Right ventricle myocardium superior (tissue), 1 donor: ENCODE measurements at regions not wholly inside any gene's neighbourhood (a gene's known extent, or its start where the extent isn't known, plus 50 kb on each side); places are given as distances from the start of the nearest gene placed in this dataset.
A peak's percentile ranks its signal among the peaks of the same experiment; 100 is the strongest.
"Not testable (repeated sequence)": the region's sequence is repeated elsewhere in the genome, so short reads cannot be mapped to it uniquely, and the experiment has no call there.

Source experiments
- ATAC-seq: fragments of 200-7000 bp; cut with Tn5 transposase; one replicate; pipeline ENCODE4 v1.9.1; 2020; ENCODE audit warnings: mild to moderate bottlenecking; ENCODE audit not compliant: poor library complexity
- DNase-seq: peaks from one replicate; pipeline ENCODE4 v3.0.0-alpha.2; 2020
- intact Hi-C: fragments of 100-400 bp; cut with DNase I; formaldehyde crosslinking; loops from one replicate; pipeline ENCODE4 v1.11.2; 2022
- donor health status: DM: no; HTN: yes; CAD: no; lungs with severe emphysema.

- DNase-seq, intact Hi-C loops, ATAC-seq: not testable (repeated sequence)
These were observed 172.7 kb downstream of the NPIPB11 start for GRCh38 chr16:29233705-29234404.

GRCh38 chr16:29232811-29233704, 173.5 kb downstream of the NPIPB11 start:
- no peak for DNase-seq
- intact Hi-C loops: no loop called here
- ATAC-seq: no peak

DNA sequence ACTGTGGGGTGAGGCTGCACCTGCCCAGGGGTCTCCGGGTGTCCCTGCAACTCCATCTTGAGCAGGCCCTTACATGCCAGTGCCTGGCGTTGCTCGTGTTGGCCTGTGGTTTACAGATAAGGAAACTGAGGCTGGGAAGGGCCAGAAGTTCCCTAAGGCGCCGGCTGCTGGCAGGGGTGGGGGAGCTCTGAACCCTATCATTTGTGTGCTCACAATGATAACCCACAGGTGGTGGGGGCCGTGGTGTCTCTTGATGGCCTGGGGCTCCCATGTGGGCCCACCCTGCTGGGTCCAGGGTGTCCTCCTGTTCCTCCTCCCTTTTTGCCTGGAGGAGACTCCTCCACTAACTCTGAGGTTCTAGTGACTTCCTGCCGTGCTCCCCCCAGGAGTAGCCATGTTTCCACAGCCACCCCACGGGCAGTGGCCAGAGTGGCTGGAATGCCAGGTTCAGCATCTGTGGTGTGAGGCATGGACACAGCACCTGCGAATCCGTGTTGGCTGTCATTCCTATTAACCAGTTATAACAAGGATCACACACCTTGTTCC, 174.3 kb downstream of the NPIPB11 start:
- intact Hi-C loops, DNase-seq, ATAC-seq: not testable (repeated sequence)

DNA sequence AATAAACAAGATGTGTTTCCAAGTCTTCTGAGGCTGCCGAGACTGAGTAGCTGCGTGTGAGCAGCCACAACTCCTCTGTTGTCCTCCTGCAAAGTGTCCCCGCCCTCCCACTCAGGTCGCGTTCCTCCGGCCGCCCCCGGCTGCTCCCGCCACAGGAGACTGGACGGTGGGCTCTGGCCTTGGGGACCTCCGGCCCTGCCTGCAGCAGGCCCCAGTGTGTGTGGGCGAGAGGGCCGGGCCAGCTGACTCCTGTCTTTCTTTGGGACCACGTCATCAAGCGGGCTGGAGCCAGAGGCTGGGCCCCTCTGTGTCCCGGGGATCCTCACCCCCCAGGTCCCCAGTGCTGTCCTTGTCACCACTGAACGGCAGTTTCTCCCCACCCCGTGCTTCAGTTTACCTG, 175.3 kb downstream of the NPIPB11 start:
- no peak for DNase-seq
- intact Hi-C loops: no loop called here
- peak; percentile 25 for ATAC-seq

DNA sequence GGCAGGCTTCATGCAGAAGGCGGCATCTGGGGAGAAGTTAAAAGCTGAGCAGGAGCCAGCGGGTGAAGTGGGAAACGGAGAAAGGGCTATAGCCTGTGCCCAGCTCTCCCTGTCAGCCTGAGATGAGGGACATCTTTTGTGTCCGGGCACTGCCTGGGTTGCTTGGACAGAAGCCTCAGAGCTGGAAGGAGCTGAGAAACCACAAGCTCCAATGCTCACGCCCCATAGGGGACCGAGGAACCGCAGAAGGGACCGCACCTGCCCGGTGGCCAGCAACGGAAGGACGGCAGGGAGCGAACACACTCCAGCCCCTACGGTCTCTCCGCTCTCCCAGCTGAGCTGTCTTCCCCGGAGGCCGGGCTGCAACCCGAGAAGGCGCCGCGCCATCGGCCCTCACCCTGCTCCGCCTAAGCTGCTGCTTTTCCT, 175.8 kb downstream of the NPIPB11 start:
- intact Hi-C loops: no loop called here
- ATAC-seq (peak; percentile 22), DNase-seq (no peak)

DNA sequence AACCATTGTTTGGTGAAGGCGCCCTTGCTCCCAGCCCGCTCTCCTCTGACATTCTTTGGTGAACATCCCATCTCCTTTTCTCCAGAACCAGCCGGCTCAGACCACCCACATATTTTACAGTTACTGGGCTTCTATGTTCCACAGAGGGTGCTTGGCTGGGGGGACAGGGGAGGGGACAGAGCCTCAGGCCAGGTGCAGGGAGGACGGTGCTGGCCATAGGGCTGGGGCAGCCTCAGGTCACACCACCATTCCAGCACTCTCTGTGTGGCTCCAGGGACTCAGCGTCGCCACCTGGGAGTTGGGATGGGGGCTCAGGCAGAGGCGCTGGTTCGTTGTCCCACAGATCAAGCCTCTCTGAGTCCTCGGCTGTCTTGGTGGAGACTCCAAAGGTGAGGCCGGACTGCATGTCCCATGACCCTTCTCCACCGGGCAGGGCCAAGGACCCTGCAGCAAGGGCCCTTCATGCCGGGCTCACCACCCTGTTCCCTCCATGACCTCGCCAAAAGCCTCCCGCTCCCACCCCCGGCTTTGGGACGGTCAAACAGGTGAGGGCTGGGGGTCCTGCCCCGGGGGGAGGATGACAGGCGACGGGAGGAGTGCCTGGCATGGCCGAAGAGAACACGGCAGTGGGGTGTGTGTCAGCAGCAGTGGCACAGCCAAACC, 176.4 kb downstream of the NPIPB11 start:
- intact Hi-C loops, DNase-seq, ATAC-seq: not testable (repeated sequence)

- ATAC-seq, DNase-seq, intact Hi-C loops: not testable (repeated sequence)
These were observed 176.9 kb downstream of the NPIPB11 start for GRCh38 chr16:29229616-29230005.

- DNase-seq, ATAC-seq, intact Hi-C loops: not testable (repeated sequence)
These were observed 177.6 kb downstream of the NPIPB11 start for GRCh38 chr16:29228664-29229611.

- ATAC-seq: peak; percentile 94
- peak; percentile 75 for DNase-seq
- intact Hi-C loops: not testable (repeated sequence)
These were observed 178.5 kb downstream of the NPIPB11 start for GRCh38 chr16:29227751-29228663.

DNA sequence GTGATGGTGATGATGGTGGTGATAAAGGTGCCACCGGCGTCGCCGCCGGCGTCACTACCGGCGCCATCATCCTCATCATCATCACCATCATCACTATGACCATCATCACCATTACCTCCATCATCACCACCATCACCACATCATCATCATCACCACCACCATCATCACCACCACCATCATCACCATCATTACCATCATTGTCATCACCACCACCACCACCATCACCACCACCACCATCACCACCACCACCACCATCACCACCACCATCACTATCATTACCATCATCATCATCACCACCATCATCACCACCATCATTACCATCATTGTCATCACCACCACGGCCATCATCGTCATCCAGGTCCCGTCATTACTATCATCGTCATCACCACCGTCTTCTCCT, 179.7 kb downstream of the NPIPB11 start:
- intact Hi-C loops: no loop called here
- DNase-seq (no peak), ATAC-seq (no peak)

- intact Hi-C loops, DNase-seq, ATAC-seq: not testable (repeated sequence)
These were observed 181.8 kb downstream of the NPIPB11 start for GRCh38 chr16:29224675-29225074.

DNA sequence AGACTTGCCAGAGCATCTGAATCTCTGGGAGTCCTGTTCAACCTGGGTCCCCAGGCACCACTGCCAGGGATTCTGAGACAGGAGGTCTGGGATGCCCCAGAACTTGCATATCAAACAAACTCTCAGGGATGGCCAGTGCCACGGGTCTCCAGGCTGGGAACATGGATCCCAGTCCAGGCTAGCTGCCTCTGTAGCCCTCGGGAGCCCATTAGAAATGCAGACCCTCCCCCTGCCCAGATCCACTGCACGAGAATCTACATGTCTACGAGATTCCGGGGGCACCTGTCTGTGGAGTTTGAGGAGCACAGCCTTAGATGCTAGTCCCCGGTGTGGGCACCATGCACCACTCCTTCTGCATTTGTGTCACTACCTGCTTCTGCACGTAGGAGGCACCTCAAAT, 183.9 kb downstream of the NPIPB11 start:
- intact Hi-C loops, ATAC-seq, DNase-seq: not testable (repeated sequence)

DNA sequence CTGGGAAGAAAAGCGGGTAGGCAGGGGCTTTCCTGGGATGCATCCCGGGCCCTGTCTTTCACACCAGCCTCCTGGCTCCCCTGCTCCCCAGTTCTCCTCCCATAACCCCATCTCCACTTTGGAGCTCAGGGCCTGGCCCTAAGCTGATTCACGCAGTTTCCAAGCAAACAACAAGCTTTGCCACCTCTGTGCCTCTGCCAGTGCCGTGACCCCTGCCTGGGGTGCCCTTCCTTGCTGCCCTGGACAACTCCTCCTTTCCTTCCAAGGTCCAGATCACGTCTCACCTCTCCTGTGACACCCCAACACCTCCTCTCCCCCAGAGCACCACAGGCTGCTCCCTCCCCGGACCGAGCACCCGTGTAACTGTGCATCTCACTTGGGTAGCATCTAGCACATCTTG, 184.5 kb downstream of the NPIPB11 start:
- ATAC-seq, intact Hi-C loops, DNase-seq: not testable (repeated sequence)

DNA sequence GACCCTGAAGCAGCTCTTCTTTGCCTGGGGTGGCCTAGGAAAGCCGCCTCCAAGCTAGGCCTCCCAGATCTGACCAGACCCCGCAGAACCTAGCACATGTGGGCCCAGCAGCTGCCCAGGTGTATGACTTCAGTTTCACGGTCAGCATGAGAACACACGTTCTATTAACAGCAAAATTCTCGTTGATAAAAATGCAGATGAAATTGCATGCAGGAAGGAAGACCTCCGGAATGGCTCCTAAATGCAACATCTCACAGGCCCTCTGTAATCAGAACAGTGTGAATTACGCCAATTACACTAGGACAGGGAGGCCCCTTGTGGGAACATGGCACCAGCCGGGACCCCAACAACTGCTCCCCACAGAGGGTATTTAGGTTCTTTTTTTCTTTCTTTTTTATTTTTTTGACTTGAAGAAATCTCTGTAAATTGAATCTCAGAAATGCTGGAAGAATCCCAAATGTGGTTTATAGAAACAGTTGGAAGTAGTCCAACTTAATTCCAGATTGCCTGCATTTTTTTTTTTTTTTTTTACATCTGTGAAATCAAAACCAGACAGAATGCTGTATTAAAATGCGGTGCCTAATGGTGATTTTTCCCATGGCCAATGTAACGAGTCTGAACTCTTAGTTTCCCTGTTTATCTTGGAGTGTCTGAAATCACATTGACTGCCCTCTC, 185.1 kb downstream of the NPIPB11 start:
- ATAC-seq: peak; percentile 14
- DNase-seq, intact Hi-C loops: not testable (repeated sequence)

DNA sequence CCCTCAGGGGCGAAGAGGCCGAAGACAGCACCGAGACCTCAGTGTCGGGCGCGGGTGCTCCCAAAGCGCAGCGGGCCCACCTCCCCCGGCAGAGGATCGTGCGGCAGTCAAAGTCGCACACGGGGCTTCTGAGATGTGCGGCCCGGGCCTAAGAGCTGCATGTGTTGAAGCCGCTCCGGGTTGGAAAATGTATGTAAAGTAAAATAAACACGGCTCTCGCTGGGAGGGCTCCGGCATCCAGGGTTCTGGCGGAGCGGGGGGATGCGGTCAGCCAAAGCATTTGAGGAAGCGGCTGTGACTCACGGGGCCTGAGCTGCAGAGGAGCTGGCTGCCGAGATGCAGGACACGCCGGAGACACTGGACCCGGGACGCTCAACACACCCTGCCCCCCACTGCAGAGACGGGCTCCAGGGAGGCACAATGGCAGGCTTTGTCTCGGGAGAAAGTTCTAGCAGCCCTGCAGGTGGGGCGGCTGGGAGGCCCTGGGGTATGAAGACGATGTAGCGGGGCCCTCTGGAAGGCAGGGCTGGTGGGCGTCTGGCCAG, 185.8 kb downstream of the NPIPB11 start:
- intact Hi-C loops, DNase-seq: not testable (repeated sequence)
- ATAC-seq: peak; percentile 76
